GM23248 (cell line): ENCODE measurements at regions not wholly inside any gene's neighbourhood (a gene's known extent, or its start where the extent isn't known, plus 50 kb on each side); places are given as distances from the start of the nearest gene placed in this dataset.

Source experiments
- EZH2 ChIP-seq: fragments of 200-600 bp; sonication (generic); IDR thresholded peaks from 2 replicates; pipeline ENCODE4 v1.6.1; 2018; ENCODE audit warnings: antibody characterized with exemption, mild to moderate bottlenecking; ENCODE audit not compliant: insufficient read depth, poor library complexity, severe bottlenecking
- EZH2phosphoT487 ChIP-seq: fragments of 200-600 bp; sonication (generic); IDR thresholded peaks from 2 replicates; pipeline ENCODE4 v1.6.1; 2018; ENCODE audit warnings: antibody characterized with exemption, moderate library complexity, mild to moderate bottlenecking, low read depth; ENCODE audit not compliant: insufficient read depth

- TF ChIP-seq EZH2 (no peak), EZH2phosphoT487 (no peak)
Measured at GRCh38 chr6:86045038-86045437, 402.4 kb upstream of the SYNCRIP start.
